ENCODE measurements at regions not wholly inside any gene's neighbourhood (a gene's known extent, or its start where the extent isn't known, plus 50 kb on each side); places are given as distances from the start of the nearest gene placed in this dataset.

DNA sequence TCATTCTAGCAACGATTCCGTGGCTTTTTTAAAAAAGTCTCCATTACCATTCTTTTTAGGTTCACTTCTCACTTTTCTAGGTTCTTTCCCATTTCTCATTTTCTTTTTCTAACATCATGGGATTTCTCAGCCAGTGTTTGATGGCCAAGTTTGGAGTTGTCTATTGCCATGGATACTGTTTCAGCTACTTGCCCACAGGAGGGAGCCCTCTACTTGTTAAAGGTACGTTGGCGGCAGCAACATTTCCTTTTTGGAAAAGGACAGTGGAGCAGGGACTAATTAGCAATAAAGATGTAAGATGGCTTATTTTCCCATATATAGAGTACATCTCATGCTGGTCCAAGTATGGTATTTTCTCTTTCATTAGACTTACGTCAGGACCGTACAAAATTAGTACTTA, 2257.5 kb upstream of the C9orf72 start:
- Histone ChIP-seq H2AK5ac (ENCODE audit: low read length) (no peak overlapping the region), H4K8ac (ENCODE audit: low read depth, low read length) (no peak overlapping the region), H2AFZ (ENCODE audit: insufficient read depth, low read length, poor library complexity) (no peak overlapping the region), H2BK120ac (ENCODE audit: insufficient read depth, low read length, poor library complexity) (no peak overlapping the region), H3K79me1 (ENCODE audit: low read length) (no peaks in the 10 kb centered on the region), H3K4me3 (ENCODE audit: low read depth, low read length) (no peak overlapping the region), H3K18ac (ENCODE audit: low read length) (no peak overlapping the region), H3K14ac (ENCODE audit: low read length) (no peak overlapping the region), H4K91ac (ENCODE audit: low read depth, low read length) (no peak overlapping the region), H3K9me3 (ENCODE audit: insufficient read depth, low read depth, low read length) (peaks cover 4% of the 10 kb centered on the region), H3K9ac (ENCODE audit: low read length) (no peak overlapping the region), H3K4ac (ENCODE audit: low read depth, low read length) (no peak overlapping the region), H3K79me2 (ENCODE audit: control insufficient read depth, insufficient read depth, low read length, poor library complexity) (no peaks in the 10 kb centered on the region), H2BK5ac (ENCODE audit: low read depth, low read length, poor library complexity) (no peak overlapping the region), H3K23ac (ENCODE audit: low read length) (no peak overlapping the region), H3K27ac (ENCODE audit: low read depth, low read length) (no peak overlapping the region), H3K27me3 (ENCODE audit: insufficient read depth, low read length) (no peaks in the 10 kb centered on the region), H4K12ac (ENCODE audit: low read depth, low read length) (no peak overlapping the region), H3K4me1 (ENCODE audit: control insufficient read depth in 1 of 2, insufficient read depth in 2 of 2, low read length in 2 of 2) (no peaks in the 10 kb centered on the region), H3K36me3 (ENCODE audit: control insufficient read depth in 1 of 2, insufficient read depth in 2 of 2, low read length in 2 of 2) (no peaks in the 10 kb centered on the region), H2BK12ac (ENCODE audit: low read length) (no peak overlapping the region), H3K4me2 (ENCODE audit: low read length) (no peak overlapping the region)
- peak in 1 of 2 donors; percentile 38 for DNase-seq
- WGBS (ENCODE audit: extremely low coverage, insufficient coverage, insufficient read length): no CpG with 5 or more reads among the region's 6 CpGs

DNA sequence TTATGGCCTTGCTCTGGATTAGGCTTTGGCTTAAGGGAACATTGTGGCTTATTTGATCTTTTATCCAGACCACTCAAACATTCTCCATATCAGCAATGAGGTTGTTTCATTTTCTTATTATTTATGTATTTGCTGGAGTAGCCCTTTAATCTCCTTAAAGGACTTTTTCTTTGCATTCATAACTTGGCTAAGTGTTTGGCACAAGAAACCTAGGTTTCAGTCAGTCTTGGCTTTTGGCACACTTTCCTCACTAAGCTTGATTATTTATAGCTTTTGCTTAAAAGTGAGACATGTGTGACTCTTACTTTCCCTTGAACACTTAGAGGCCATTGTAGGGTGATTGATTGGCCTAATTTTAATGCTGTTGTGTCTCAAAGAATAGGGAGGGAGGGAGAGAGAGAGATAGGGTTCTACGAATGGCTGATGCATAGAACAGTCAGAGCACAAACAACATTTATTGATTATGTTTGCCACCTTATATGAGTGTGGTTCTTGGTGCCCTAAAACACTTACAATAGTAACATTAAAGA, 2265.3 kb upstream of the C9orf72 start:
- Histone ChIP-seq H3K4me1 (ENCODE audit: control insufficient read depth in 1 of 2, insufficient read depth in 2 of 2, low read length in 2 of 2) (no peaks in the 10 kb centered on the region), H3K9ac (ENCODE audit: low read length) (no peak overlapping the region), H2BK5ac (ENCODE audit: low read depth, low read length, poor library complexity) (no peak overlapping the region), H3K4ac (ENCODE audit: low read depth, low read length) (no peak overlapping the region), H4K12ac (ENCODE audit: low read depth, low read length) (no peak overlapping the region), H3K79me2 (ENCODE audit: control insufficient read depth, insufficient read depth, low read length, poor library complexity) (no peaks in the 10 kb centered on the region), H3K27ac (ENCODE audit: low read depth, low read length) (no peak overlapping the region), H2BK120ac (ENCODE audit: insufficient read depth, low read length, poor library complexity) (no peak overlapping the region), H3K18ac (ENCODE audit: low read length) (no peak overlapping the region), H3K23ac (ENCODE audit: low read length) (no peak overlapping the region), H2BK12ac (ENCODE audit: low read length) (no peak overlapping the region), H3K14ac (ENCODE audit: low read length) (no peak overlapping the region), H4K8ac (ENCODE audit: low read depth, low read length) (no peak overlapping the region), H3K79me1 (ENCODE audit: low read length) (no peaks in the 10 kb centered on the region), H2AK5ac (ENCODE audit: low read length) (no peak overlapping the region), H3K27me3 (ENCODE audit: insufficient read depth, low read length) (no peaks in the 10 kb centered on the region), H3K9me3 (ENCODE audit: insufficient read depth, low read depth, low read length) (no peaks in the 10 kb centered on the region), H4K91ac (ENCODE audit: low read depth, low read length) (no peak overlapping the region), H3K36me3 (ENCODE audit: control insufficient read depth in 1 of 2, insufficient read depth in 2 of 2, low read length in 2 of 2) (no peaks in the 10 kb centered on the region), H3K4me3 (ENCODE audit: low read depth, low read length) (no peak overlapping the region), H3K4me2 (ENCODE audit: low read length) (no peak overlapping the region), H2AFZ (ENCODE audit: insufficient read depth, low read length, poor library complexity) (no peak overlapping the region)
- no peak for DNase-seq
- WGBS (ENCODE audit: extremely low coverage, insufficient coverage, insufficient read length): no CpG with 5 or more reads among the region's 1 CpG

DNA sequence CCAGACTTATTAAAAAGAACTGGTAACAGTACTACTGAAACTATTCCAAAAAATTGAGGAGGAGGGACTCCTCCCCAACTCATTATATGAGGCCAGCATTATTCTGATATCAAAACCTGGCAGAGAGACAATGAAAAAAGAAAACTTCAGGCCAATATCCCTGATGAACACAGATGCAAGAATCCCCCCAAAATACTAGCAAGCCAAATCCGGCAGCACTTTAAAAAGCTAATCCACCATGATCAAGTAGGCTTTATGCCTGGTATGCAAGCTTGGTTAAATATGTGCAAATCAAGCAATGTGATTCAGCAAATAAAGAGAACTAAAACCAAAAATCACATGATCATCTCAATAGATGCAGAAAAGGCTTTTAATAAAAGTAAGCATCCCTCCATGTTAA, 2271.0 kb upstream of the C9orf72 start:
- no peak overlapping the region for H2BK5ac ChIP-seq (ENCODE audit: low read depth, low read length, poor library complexity)
- no peak overlapping the region for H3K4me2 ChIP-seq (ENCODE audit: low read length)
- no peak overlapping the region for H3K18ac ChIP-seq (ENCODE audit: low read length)
- no peaks in the 10 kb centered on the region for H3K9me3 ChIP-seq (ENCODE audit: insufficient read depth, low read depth, low read length)
- H4K12ac ChIP-seq (ENCODE audit: low read depth, low read length): no peak overlapping the region
- H3K4me1 ChIP-seq (ENCODE audit: control insufficient read depth in 1 of 2, insufficient read depth in 2 of 2, low read length in 2 of 2): no peaks in the 10 kb centered on the region
- WGBS (ENCODE audit: extremely low coverage, insufficient coverage, insufficient read length): no CpG with 5 or more reads among the region's 1 CpG
- H3K14ac ChIP-seq (ENCODE audit: low read length): no peak overlapping the region
- H3K27me3 ChIP-seq (ENCODE audit: insufficient read depth, low read length): no peaks in the 10 kb centered on the region
- H3K9ac ChIP-seq (ENCODE audit: low read length): no peak overlapping the region
- no peaks in the 10 kb centered on the region for H3K79me2 ChIP-seq (ENCODE audit: control insufficient read depth, insufficient read depth, low read length, poor library complexity)
- no peak overlapping the region for H2BK12ac ChIP-seq (ENCODE audit: low read length)
- H3K23ac ChIP-seq (ENCODE audit: low read length): no peak overlapping the region
- no peak overlapping the region for H2BK120ac ChIP-seq (ENCODE audit: insufficient read depth, low read length, poor library complexity)
- H4K91ac ChIP-seq (ENCODE audit: low read depth, low read length): no peak overlapping the region
- no peak overlapping the region for H2AFZ ChIP-seq (ENCODE audit: insufficient read depth, low read length, poor library complexity)
- H3K4ac ChIP-seq (ENCODE audit: low read depth, low read length): no peak overlapping the region
- no peaks in the 10 kb centered on the region for H3K79me1 ChIP-seq (ENCODE audit: low read length)
- no peak overlapping the region for H4K8ac ChIP-seq (ENCODE audit: low read depth, low read length)
- no peak overlapping the region for H3K4me3 ChIP-seq (ENCODE audit: low read depth, low read length)
- no peak overlapping the region for H2AK5ac ChIP-seq (ENCODE audit: low read length)
- H3K27ac ChIP-seq (ENCODE audit: low read depth, low read length): no peak overlapping the region
- DNase-seq: no peak
- no peaks in the 10 kb centered on the region for H3K36me3 ChIP-seq (ENCODE audit: control insufficient read depth in 1 of 2, insufficient read depth in 2 of 2, low read length in 2 of 2)

DNA sequence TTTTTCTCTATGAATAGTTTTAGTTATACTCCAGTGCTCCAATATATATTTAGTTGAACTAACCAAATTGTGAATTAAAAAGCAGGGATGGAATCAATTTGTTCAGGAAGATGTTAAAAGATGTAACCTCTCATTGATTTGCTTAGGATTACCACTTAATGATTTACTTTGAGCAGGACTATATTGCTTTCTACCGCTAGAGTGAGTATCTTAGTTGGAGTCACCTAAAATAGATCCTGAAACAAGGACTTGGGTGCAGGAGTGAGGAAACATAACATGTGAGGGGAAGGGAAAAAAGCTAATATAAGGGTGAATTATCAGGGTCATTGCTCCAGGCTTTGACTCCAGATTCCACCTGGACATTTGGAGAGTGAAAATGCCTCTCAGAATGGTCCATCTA, 2277.4 kb upstream of the C9orf72 start:
- H2AFZ ChIP-seq (ENCODE audit: insufficient read depth, low read length, poor library complexity): no peak overlapping the region
- H3K4ac ChIP-seq (ENCODE audit: low read depth, low read length): no peak overlapping the region
- no peak overlapping the region for H3K14ac ChIP-seq (ENCODE audit: low read length)
- no peak overlapping the region for H3K9ac ChIP-seq (ENCODE audit: low read length)
- no peaks in the 10 kb centered on the region for H3K9me3 ChIP-seq (ENCODE audit: insufficient read depth, low read depth, low read length)
- no peaks in the 10 kb centered on the region for H3K79me1 ChIP-seq (ENCODE audit: low read length)
- H3K4me2 ChIP-seq (ENCODE audit: low read length): no peak overlapping the region
- no peak for DNase-seq
- no peak overlapping the region for H3K4me3 ChIP-seq (ENCODE audit: low read depth, low read length)
- H3K18ac ChIP-seq (ENCODE audit: low read length): no peak overlapping the region
- H3K36me3 ChIP-seq (ENCODE audit: control insufficient read depth in 1 of 2, insufficient read depth in 2 of 2, low read length in 2 of 2): no peaks in the 10 kb centered on the region
- H2BK120ac ChIP-seq (ENCODE audit: insufficient read depth, low read length, poor library complexity): no peak overlapping the region
- no peak overlapping the region for H2BK5ac ChIP-seq (ENCODE audit: low read depth, low read length, poor library complexity)
- no peaks in the 10 kb centered on the region for H3K79me2 ChIP-seq (ENCODE audit: control insufficient read depth, insufficient read depth, low read length, poor library complexity)
- H4K8ac ChIP-seq (ENCODE audit: low read depth, low read length): no peak overlapping the region
- H2BK12ac ChIP-seq (ENCODE audit: low read length): no peak overlapping the region
- no peak overlapping the region for H4K91ac ChIP-seq (ENCODE audit: low read depth, low read length)
- no CpG with 5 or more reads among the region's 1 CpG for WGBS (ENCODE audit: extremely low coverage, insufficient coverage, insufficient read length)
- no peaks in the 10 kb centered on the region for H3K27me3 ChIP-seq (ENCODE audit: insufficient read depth, low read length)
- no peak overlapping the region for H3K27ac ChIP-seq (ENCODE audit: low read depth, low read length)
- H3K4me1 ChIP-seq (ENCODE audit: control insufficient read depth in 1 of 2, insufficient read depth in 2 of 2, low read length in 2 of 2): no peaks in the 10 kb centered on the region
- H3K23ac ChIP-seq (ENCODE audit: low read length): no peak overlapping the region
- no peak overlapping the region for H2AK5ac ChIP-seq (ENCODE audit: low read length)
- H4K12ac ChIP-seq (ENCODE audit: low read depth, low read length): no peak overlapping the region
